H9 (cell line): ENCODE measurements at regions not wholly inside any gene's neighbourhood (a gene's known extent, or its start where the extent isn't known, plus 50 kb on each side); places are given as distances from the start of the nearest gene placed in this dataset.

ENCODE experiments used
- DNase-seq: peaks from one replicate; pipeline ENCODE4 v3.0.0-alpha.2; 2017
- H2AFZ ChIP-seq: one replicate; pipeline ENCODE4 v1.6.1; 2013; ENCODE audit warnings: mild to moderate bottlenecking, low read length, control low read depth, moderate library complexity
- H2AK5ac ChIP-seq: 2 replicates; pipeline ENCODE4 v1.6.1; 2013; ENCODE audit warnings: low read length, control low read depth, mixed read lengths; ENCODE audit not compliant: insufficient read length
- H2BK120ac ChIP-seq: one replicate; pipeline ENCODE4 v1.6.1; 2013; ENCODE audit warnings: low read depth, mild to moderate bottlenecking, low read length, control low read depth, inconsistent platforms; ENCODE audit not compliant: poor library complexity, severe bottlenecking
- H2BK12ac ChIP-seq: 2 replicates; pipeline ENCODE4 v1.6.1; 2013; ENCODE audit warnings: low read length, control low read depth, mixed read lengths, low read depth; ENCODE audit not compliant: insufficient read length
- H2BK15ac ChIP-seq: 2 replicates; pipeline ENCODE4 v1.6.1; 2013; ENCODE audit warnings: low read depth, low read length, control low read depth
- H2BK20ac ChIP-seq: one replicate; pipeline ENCODE4 v1.6.1; 2013; ENCODE audit warnings: low read depth, mild to moderate bottlenecking, low read length, control low read depth, inconsistent platforms; ENCODE audit not compliant: poor library complexity, severe bottlenecking
- H2BK5ac ChIP-seq: 2 replicates; pipeline ENCODE4 v1.6.1; 2013; ENCODE audit warnings: low read length, control low read depth, mixed read lengths; ENCODE audit not compliant: insufficient read length
- H3K14ac ChIP-seq: 2 replicates; pipeline ENCODE4 v1.6.1; 2013; ENCODE audit warnings: low read length, control low read depth; ENCODE audit not compliant: insufficient read depth
- H3K18ac ChIP-seq: 2 replicates; pipeline ENCODE4 v1.6.1; 2013; ENCODE audit warnings: low read depth, mild to moderate bottlenecking, mixed read lengths, low read length, control low read depth; ENCODE audit not compliant: insufficient read length
- H3K23ac ChIP-seq: 2 replicates; pipeline ENCODE4 v1.6.1; 2013; ENCODE audit warnings: low read length, control low read depth, mixed read lengths, low read depth; ENCODE audit not compliant: insufficient read length
- H3K23me2 ChIP-seq: 2 replicates; pipeline ENCODE4 v1.6.1; 2013; ENCODE audit warnings: low read depth, mild to moderate bottlenecking, mixed read lengths, low read length, control low read depth; ENCODE audit not compliant: insufficient read length, poor library complexity, severe bottlenecking
- H3K27ac ChIP-seq: 2 replicates; pipeline ENCODE4 v1.5.1; 2013; ENCODE audit warnings: low read length, control low read depth, mixed read lengths, low read depth; ENCODE audit not compliant: insufficient read length
- H3K27me3 ChIP-seq: 2 replicates; pipeline ENCODE4 v1.6.1; 2013; ENCODE audit warnings: low read length, control low read depth, inconsistent platforms; ENCODE audit not compliant: insufficient read depth
- H3K4ac ChIP-seq: 2 replicates; pipeline ENCODE4 v1.6.1; 2013; ENCODE audit warnings: low read depth, mild to moderate bottlenecking, control low read depth, inconsistent platforms, low read length, moderate library complexity
- H3K4me1 ChIP-seq: 2 replicates; pipeline ENCODE4 v1.6.1; 2013; ENCODE audit warnings: low read length, control low read depth, inconsistent platforms; ENCODE audit not compliant: insufficient read depth
- H3K4me2 ChIP-seq: 2 replicates; pipeline ENCODE4 v1.6.1; 2013; ENCODE audit warnings: low read length, control low read depth, mixed read lengths; ENCODE audit not compliant: insufficient read length, insufficient read depth
- H3K56ac ChIP-seq: 2 replicates; pipeline ENCODE4 v1.6.1; 2013; ENCODE audit warnings: low read depth, mild to moderate bottlenecking, mixed read lengths, low read length, control low read depth; ENCODE audit not compliant: insufficient read length
- H3K79me1 ChIP-seq: 2 replicates; pipeline ENCODE4 v1.6.1; 2013; ENCODE audit warnings: low read depth, mild to moderate bottlenecking, moderate library complexity, low read length, control low read depth, inconsistent platforms; ENCODE audit not compliant: insufficient read depth, poor library complexity, severe bottlenecking
- H3K79me2 ChIP-seq: 2 replicates; pipeline ENCODE4 v1.6.1; 2013; ENCODE audit warnings: low read length, control low read depth, inconsistent platforms; ENCODE audit not compliant: insufficient read depth
- H3K9ac ChIP-seq: 2 replicates; pipeline ENCODE4 v1.6.1; 2013; ENCODE audit warnings: low read length, control low read depth, mixed read lengths; ENCODE audit not compliant: insufficient read length; ENCODE audit errors: extremely low read depth
- H3K9me3 ChIP-seq: one replicate; pipeline ENCODE4 v1.6.1; 2013; ENCODE audit warnings: low read depth, low read length, inconsistent platforms; ENCODE audit not compliant: control insufficient read depth
- H3T11ph ChIP-seq: one replicate; pipeline ENCODE4 v1.6.1; 2013; ENCODE audit warnings: mild to moderate bottlenecking, low read length, control low read depth, inconsistent platforms
- H4K20me1 ChIP-seq: one replicate; pipeline ENCODE4 v1.6.1; 2013; ENCODE audit not compliant: control insufficient read depth, insufficient read length, insufficient read depth
- H4K5ac ChIP-seq: 2 replicates; pipeline ENCODE4 v1.6.1; 2013; ENCODE audit warnings: low read depth, mild to moderate bottlenecking, mixed read lengths, low read length, control low read depth; ENCODE audit not compliant: insufficient read length
- H4K8ac ChIP-seq: replicated peaks from 2 replicates; pipeline ENCODE4 v1.6.1; 2013; ENCODE audit warnings: low read length, control low read depth, mixed read lengths, low read depth; ENCODE audit not compliant: insufficient read length
- H4K91ac ChIP-seq: 2 replicates; pipeline ENCODE4 v1.6.1; 2013; ENCODE audit warnings: low read depth, mild to moderate bottlenecking, moderate library complexity, mixed read lengths, low read length, control low read depth; ENCODE audit not compliant: insufficient read length
- H3K27ac Mint-ChIP-seq, 3 experiments: 2 replicates in 2 of 3; 3 replicates in 1 of 3; pipeline ENCODE4 v1.8.0; 2020 to 2021; ENCODE audit warnings: mixed read lengths in 3 of 3, mild to moderate bottlenecking in 1 of 3, moderate library complexity in 1 of 3
- H3K27me3 Mint-ChIP-seq: 2 replicates; pipeline ENCODE4 v1.8.0; 2021; ENCODE audit warnings: low read depth, mild to moderate bottlenecking, moderate library complexity, mixed read lengths
- H3K36me3 Mint-ChIP-seq, 3 experiments: 2 replicates in 2 of 3; 3 replicates in 1 of 3; pipeline ENCODE4 v1.8.0; 2020 to 2021; ENCODE audit warnings: low read depth in 3 of 3, mixed read lengths in 3 of 3; ENCODE audit not compliant: insufficient read depth in 1 of 3
- H3K4me1 Mint-ChIP-seq, 2 experiments: 2 replicates each; pipeline ENCODE4 v1.8.0; 2020; ENCODE audit warnings: mixed read lengths in 2 of 2
- H3K4me3 Mint-ChIP-seq, 2 experiments: 2 replicates in 1 of 2; 3 replicates in 1 of 2; pipeline ENCODE4 v1.8.0; 2020 to 2021; ENCODE audit warnings: mild to moderate bottlenecking in 2 of 2, mixed read lengths in 2 of 2, moderate library complexity in 1 of 2
- H3K9me3 Mint-ChIP-seq, 2 experiments: 2 replicates in 1 of 2; 3 replicates in 1 of 2; pipeline ENCODE4 v1.8.0; 2020; ENCODE audit warnings: mild to moderate bottlenecking in 2 of 2, mixed read lengths in 2 of 2, moderate library complexity in 1 of 2
- CTCF ChIP-seq: fragments of 200-600 bp; sonication (generic); conservative IDR thresholded peaks from 3 replicates; pipeline ENCODE4 v1.8.0; 2021; ENCODE audit warnings: antibody characterized with exemption, mild to moderate bottlenecking
- WGBS: extraction: QIAGEN DNeasy Blood & Tissue Kit; methylation state at CpG from one replicate; pipeline ENCODE4 v1.1.7; 2013; ENCODE audit warnings: missing lambda C conversion rate, low lambda C conversion rate, mixed read lengths; ENCODE audit not compliant: insufficient read length; ENCODE audit errors: extremely low coverage; 5-methylcytosine and 5-hydroxymethylcytosine counted together

- H2AFZ ChIP-seq, result no peak overlapping the region
- no peak overlapping the region for H2BK12ac ChIP-seq
Measured at GRCh38 chr7:91443862-91444261, 179.6 kb downstream of the FZD1 start.

More at GRCh38 chr7:91443862-91444261, 179.6 kb downstream of the FZD1 start:
- H3K4me1 Mint-ChIP-seq, result no peaks in the 10 kb centered on the region
- Histone ChIP-seq H3T11ph (no peak overlapping the region), H3K4ac (no peak overlapping the region), H3K9me3 (no peaks in the 10 kb centered on the region), H4K20me1 (no peaks in the 10 kb centered on the region), H2AK5ac (no peak overlapping the region), H3K27ac (no peak overlapping the region), H3K56ac (no peak overlapping the region), H2BK5ac (no peak overlapping the region), H3K27me3 (no peaks in the 10 kb centered on the region), H3K23me2 (no peaks in the 10 kb centered on the region), H3K79me2 (no peaks in the 10 kb centered on the region), H2BK20ac (no peak overlapping the region), H3K79me1 (no peaks in the 10 kb centered on the region), H3K4me2 (no peak overlapping the region), H4K8ac (no peak overlapping the region), H3K4me1 (no peaks in the 10 kb centered on the region), H3K23ac (no peak overlapping the region), H4K91ac (no peak overlapping the region), H3K18ac (no peak overlapping the region), H4K5ac (no peak overlapping the region), H2BK120ac (no peak overlapping the region), H3K14ac (no peak overlapping the region), H3K9ac (no peak overlapping the region), H2BK15ac (no peak overlapping the region)
- H3K36me3 Mint-ChIP-seq, result peaks cover 6 to 22% (median 19%) of the 10 kb centered on the region in 3 experiments
- no peak overlapping the region for H3K4me3 Mint-ChIP-seq
- DNase-seq, result no peak
- TF ChIP-seq CTCF, result no peak
- peaks cover 28 to 34% of the 10 kb centered on the region in 2 experiments for H3K9me3 Mint-ChIP-seq
- no peak overlapping the region for H3K27ac Mint-ChIP-seq
- H3K27me3 Mint-ChIP-seq, result no peaks in the 10 kb centered on the region
- no CpG with 5 or more reads among the region's 1 CpG for WGBS
